ENCODE measurements at regions not wholly inside any gene's neighbourhood (a gene's known extent, or its start where the extent isn't known, plus 50 kb on each side); places are given as distances from the start of the nearest gene placed in this dataset.

- H3K27ac ChIP-seq = no peak overlapping the region
- POLR2A ChIA-PET = no interaction called here
- FAIRE-seq (no peak), ATAC-seq (peak; percentile 14 to 37; a peak in 2 of 6 replicates), DNase-seq (ENCODE audit: low read depth in 1 of 2, low spot score in 1 of 2) (no peak)
- no peaks in the 10 kb centered on the region for H3K4me1 ChIP-seq
- CTCF ChIA-PET = no interaction called here
- H3K4me3 ChIP-seq = no peak overlapping the region
- peaks cover 5% of the 10 kb centered on the region; the same call in 1 of the 3 replicates for H3K9me3 ChIP-seq
- 57% methylated on average over 16 of the region's 16 CpGs for WGBS (ENCODE audit: missing lambda C conversion rate)
- TF ChIP-seq, protein P1, sequence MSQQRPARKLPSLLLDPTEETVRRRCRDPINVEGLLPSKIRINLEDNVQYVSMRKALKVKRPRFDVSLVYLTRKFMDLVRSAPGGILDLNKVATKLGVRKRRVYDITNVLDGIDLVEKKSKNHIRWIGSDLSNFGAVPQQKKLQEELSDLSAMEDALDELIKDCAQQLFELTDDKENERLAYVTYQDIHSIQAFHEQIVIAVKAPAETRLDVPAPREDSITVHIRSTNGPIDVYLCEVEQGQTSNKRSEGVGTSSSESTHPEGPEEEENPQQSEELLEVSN (IDR thresholded peaks at IDR 0.05; ENCODE audit: borderline replicate concordance, low read depth) = no peak
- TF ChIP-seq ATOH8 (CRISPR knock-in tag; IDR thresholded peaks at IDR 0.05; ENCODE audit: low read depth) (no peak), CTCF (IDR thresholded peaks at IDR 0.05) (no peak), CBX2 (IDR thresholded peaks at IDR 0.05; ENCODE audit: borderline replicate concordance, low read depth) (no peak), NR3C1 (IDR thresholded peaks at IDR 0.05) (no peak), ZSCAN20 (CRISPR knock-in tag; IDR thresholded peaks at IDR 0.05) (no peak), HEYL (CRISPR knock-in tag; IDR thresholded peaks at IDR 0.05) (no peak), FOSL2 (IDR thresholded peaks at IDR 0.05) (no peak), FOSL2 (CRISPR knock-in tag; IDR thresholded peaks at IDR 0.05) (no peak), ZFP36 (IDR thresholded peaks at IDR 0.05; ENCODE audit: borderline replicate concordance, partially characterized antibody) (no peak), HOXB13 (CRISPR knock-in tag; IDR thresholded peaks at IDR 0.05; ENCODE audit: low read depth) (no peak), RFX5 (IDR thresholded peaks at IDR 0.05) (no peak), CEBPB (IDR thresholded peaks at IDR 0.05) (no peak), BCL3 (IDR thresholded peaks at IDR 0.05) (no peak), HOXB5 (CRISPR knock-in tag; IDR thresholded peaks at IDR 0.05) (no peak)
- TF ChIP-seq, protein P2, sequence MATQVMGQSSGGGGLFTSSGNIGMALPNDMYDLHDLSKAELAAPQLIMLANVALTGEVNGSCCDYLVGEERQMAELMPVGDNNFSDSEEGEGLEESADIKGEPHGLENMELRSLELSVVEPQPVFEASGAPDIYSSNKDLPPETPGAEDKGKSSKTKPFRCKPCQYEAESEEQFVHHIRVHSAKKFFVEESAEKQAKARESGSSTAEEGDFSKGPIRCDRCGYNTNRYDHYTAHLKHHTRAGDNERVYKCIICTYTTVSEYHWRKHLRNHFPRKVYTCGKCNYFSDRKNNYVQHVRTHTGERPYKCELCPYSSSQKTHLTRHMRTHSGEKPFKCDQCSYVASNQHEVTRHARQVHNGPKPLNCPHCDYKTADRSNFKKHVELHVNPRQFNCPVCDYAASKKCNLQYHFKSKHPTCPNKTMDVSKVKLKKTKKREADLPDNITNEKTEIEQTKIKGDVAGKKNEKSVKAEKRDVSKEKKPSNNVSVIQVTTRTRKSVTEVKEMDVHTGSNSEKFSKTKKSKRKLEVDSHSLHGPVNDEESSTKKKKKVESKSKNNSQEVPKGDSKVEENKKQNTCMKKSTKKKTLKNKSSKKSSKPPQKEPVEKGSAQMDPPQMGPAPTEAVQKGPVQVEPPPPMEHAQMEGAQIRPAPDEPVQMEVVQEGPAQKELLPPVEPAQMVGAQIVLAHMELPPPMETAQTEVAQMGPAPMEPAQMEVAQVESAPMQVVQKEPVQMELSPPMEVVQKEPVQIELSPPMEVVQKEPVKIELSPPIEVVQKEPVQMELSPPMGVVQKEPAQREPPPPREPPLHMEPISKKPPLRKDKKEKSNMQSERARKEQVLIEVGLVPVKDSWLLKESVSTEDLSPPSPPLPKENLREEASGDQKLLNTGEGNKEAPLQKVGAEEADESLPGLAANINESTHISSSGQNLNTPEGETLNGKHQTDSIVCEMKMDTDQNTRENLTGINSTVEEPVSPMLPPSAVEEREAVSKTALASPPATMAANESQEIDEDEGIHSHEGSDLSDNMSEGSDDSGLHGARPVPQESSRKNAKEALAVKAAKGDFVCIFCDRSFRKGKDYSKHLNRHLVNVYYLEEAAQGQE (IDR thresholded peaks at IDR 0.05) = no peak
- TF ChIP-seq, protein P3, sequence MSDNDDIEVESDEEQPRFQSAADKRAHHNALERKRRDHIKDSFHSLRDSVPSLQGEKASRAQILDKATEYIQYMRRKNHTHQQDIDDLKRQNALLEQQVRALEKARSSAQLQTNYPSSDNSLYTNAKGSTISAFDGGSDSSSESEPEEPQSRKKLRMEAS (IDR thresholded peaks at IDR 0.05) = no peak
- H3K4me2 ChIP-seq = no peak overlapping the region
These were observed 407.9 kb upstream of the SHH start for GRCh38 chr7:156220078-156220605.
